ENCODE measurements at regions not wholly inside any gene's neighbourhood (a gene's known extent, or its start where the extent isn't known, plus 50 kb on each side); places are given as distances from the start of the nearest gene placed in this dataset.

- TF ChIP-seq POLR2A (IDR thresholded peaks at IDR 0.05) (no peak), POLR2AphosphoS5 (IDR thresholded peaks at IDR 0.05) (no peak), CTCF (IDR thresholded peaks at IDR 0.05) (no peak), EP300 (IDR thresholded peaks at IDR 0.05) (no peak)
- peak in 1 of 2 donors; percentile 3 for DNase-seq
- Histone ChIP-seq H3K4me1 (no peaks in the 10 kb centered on the region), H3K9me3 (no peaks in the 10 kb centered on the region), H3K4me3 (no peak overlapping the region), H3K27ac (no peak overlapping the region), H3K27me3 (no peaks in the 10 kb centered on the region), H3K36me3 (no peaks in the 10 kb centered on the region)
- 84 to 90% (median 84%) methylated on average over 9 of the region's 9 CpGs for WGBS, 5 donors
- intact Hi-C loops (cut with DNase I; ENCODE audit: low total_unique reads), result no loop called here
These were observed 505.6 kb upstream of the SLC8A1 start for GRCh38 chr2:40957508-40957907.

GRCh38 chr2:40962026-40962425, 510.1 kb upstream of the SLC8A1 start:
- Histone ChIP-seq H3K9me3 (no peaks in the 10 kb centered on the region), H3K4me1 (no peaks in the 10 kb centered on the region), H3K4me3 (no peak overlapping the region), H3K27me3 (no peaks in the 10 kb centered on the region), H3K27ac (no peak overlapping the region), H3K36me3 (no peaks in the 10 kb centered on the region)
- DNase-seq, result peak in 1 of 2 donors; percentile 28
- intact Hi-C loops (cut with DNase I; ENCODE audit: low total_unique reads), result no loop called here
- TF ChIP-seq CTCF (IDR thresholded peaks at IDR 0.05) (no peak), EP300 (IDR thresholded peaks at IDR 0.05) (no peak), POLR2AphosphoS5 (IDR thresholded peaks at IDR 0.05) (no peak), POLR2A (IDR thresholded peaks at IDR 0.05) (no peak)
- WGBS, 5 donors, result 50 to 74% (median 63%) methylated on average over 5 of the region's 5 CpGs

GRCh38 chr2:40964509-40965250, 512.8 kb upstream of the SLC8A1 start:
- Histone ChIP-seq H3K36me3 (no peaks in the 10 kb centered on the region), H3K4me1 (no peaks in the 10 kb centered on the region), H3K9me3 (no peaks in the 10 kb centered on the region), H3K4me3 (no peak overlapping the region), H3K27me3 (no peaks in the 10 kb centered on the region), H3K27ac (no peak overlapping the region)
- DNase-seq, result peak in 1 of 2 donors; percentile 7
- WGBS, 5 donors, result 74 to 83% (median 81%) methylated on average over 3 of the region's 3 CpGs
- intact Hi-C loops (cut with DNase I; ENCODE audit: low total_unique reads), result no loop called here
- no peak for TF ChIP-seq POLR2A (IDR thresholded peaks at IDR 0.05)
- TF ChIP-seq CTCF (IDR thresholded peaks at IDR 0.05), result no peak
- TF ChIP-seq POLR2AphosphoS5 (IDR thresholded peaks at IDR 0.05), result no peak
- no peak for TF ChIP-seq EP300 (IDR thresholded peaks at IDR 0.05)

- intact Hi-C loops (cut with DNase I; ENCODE audit: low total_unique reads), result no loop called here
- Histone ChIP-seq H3K9me3 (no peaks in the 10 kb centered on the region), H3K4me3 (no peak overlapping the region), H3K36me3 (no peaks in the 10 kb centered on the region), H3K4me1 (no peaks in the 10 kb centered on the region), H3K27ac (no peak overlapping the region), H3K27me3 (no peaks in the 10 kb centered on the region)
- no peak for TF ChIP-seq CTCF (IDR thresholded peaks at IDR 0.05)
- TF ChIP-seq EP300 (IDR thresholded peaks at IDR 0.05), result no peak
- no peak for TF ChIP-seq POLR2AphosphoS5 (IDR thresholded peaks at IDR 0.05)
- no peak for TF ChIP-seq POLR2A (IDR thresholded peaks at IDR 0.05)
- WGBS, 5 donors, result 76 to 85% (median 78%) methylated on average over 4 of the region's 4 CpGs
- no peak for DNase-seq
These were observed 515.6 kb upstream of the SLC8A1 start for GRCh38 chr2:40967451-40967850.

Data from stomach (tissue), 8 donors.